WTC11 (cell line): ENCODE measurements at regions not wholly inside any gene's neighbourhood (a gene's known extent, or its start where the extent isn't known, plus 50 kb on each side); places are given as distances from the start of the nearest gene placed in this dataset.

Experiments used
- ATAC-seq: fragments of 200-7000 bp; cut with Tn5 transposase; 2 replicates; pipeline ENCODE4 v1.10.0; 2021; ENCODE audit warnings: mild to moderate bottlenecking, moderate library complexity
- CTCF ChIA-PET: fragments of 300-600 bp; sonication (Branson Sonifier 250); formaldehyde crosslinking; loops from one replicate; lab custom pipeline; 2021; ENCODE audit warnings: antibody characterized with exemption; lab: Charles Lee
- POLR2A ChIA-PET: fragments of 350-600 bp; sonication (Branson Sonifier 250); formaldehyde crosslinking; loops from one replicate; lab custom pipeline; 2021; ENCODE audit warnings: antibody characterized with exemption; lab: Charles Lee
- DNase-seq: peaks from one replicate; pipeline ENCODE4 v3.0.0; 2021; ENCODE audit warnings: low spot score
- H3K27ac Mint-ChIP-seq: 2 replicates; pipeline ENCODE4 v1.8.0; 2021; ENCODE audit warnings: mixed read lengths
- H3K27me3 Mint-ChIP-seq: 2 replicates; pipeline ENCODE4 v1.8.0; 2021; ENCODE audit warnings: low read depth, mild to moderate bottlenecking, moderate library complexity, mixed read lengths
- H3K36me3 Mint-ChIP-seq: 2 replicates; pipeline ENCODE4 v1.8.0; 2021; ENCODE audit warnings: mixed read lengths
- H3K4me1 Mint-ChIP-seq: 2 replicates; pipeline ENCODE4 v1.8.0; 2022; ENCODE audit warnings: mixed read lengths
- H3K4me3 Mint-ChIP-seq: 2 replicates; pipeline ENCODE4 v1.8.0; 2021; ENCODE audit warnings: mild to moderate bottlenecking, moderate library complexity, mixed read lengths
- H3K9me3 Mint-ChIP-seq: 2 replicates; pipeline ENCODE4 v1.8.0; 2021; ENCODE audit warnings: mixed read lengths
- AR ChIP-seq: fragments of 250-450 bp; sonication (Bioruptor Pico); IDR thresholded peaks from 2 replicates; pipeline ENCODE4 v1.9.0; 2021; ENCODE audit warnings: mild to moderate bottlenecking
- ATF3 ChIP-seq: sonication (generic); formaldehyde crosslinking; conservative IDR thresholded peaks from 2 replicates; pipeline ENCODE4 v1.8.1; 2022; ENCODE audit warnings: mild to moderate bottlenecking, missing genetic modification reagents
- CBFB ChIP-seq: sonication (generic); formaldehyde crosslinking; IDR thresholded peaks from 2 replicates; pipeline ENCODE4 v1.8.1; 2022; ENCODE audit warnings: mild to moderate bottlenecking, low read depth, missing genetic modification reagents
- ERG ChIP-seq: fragments of 250-450 bp; sonication (Bioruptor Pico); IDR thresholded peaks from 2 replicates; pipeline ENCODE4 v1.8.0; 2021; ENCODE audit warnings: mild to moderate bottlenecking
- ETV6 ChIP-seq: sonication (generic); formaldehyde crosslinking; IDR thresholded peaks from 2 replicates; pipeline ENCODE4 v1.8.1; 2022; ENCODE audit warnings: mild to moderate bottlenecking, missing genetic modification reagents
- FOXJ3 ChIP-seq: sonication (generic); formaldehyde crosslinking; IDR thresholded peaks from 2 replicates; pipeline ENCODE4 v1.9.0; 2021; ENCODE audit warnings: missing genetic modification reagents, mild to moderate bottlenecking, borderline replicate concordance
- MXD4 ChIP-seq: fragments of 250-450 bp; sonication (Bioruptor Pico); IDR thresholded peaks from 2 replicates; pipeline ENCODE4 v1.8.0; 2021; ENCODE audit warnings: mild to moderate bottlenecking, moderate library complexity, borderline replicate concordance
- NFYB ChIP-seq: sonication (generic); formaldehyde crosslinking; conservative IDR thresholded peaks from 2 replicates; pipeline ENCODE4 v1.8.0; 2022; ENCODE audit warnings: low read depth, missing genetic modification reagents
- PRDM15 ChIP-seq: sonication (generic); formaldehyde crosslinking; IDR thresholded peaks from 2 replicates; pipeline ENCODE4 v1.8.0; 2022; ENCODE audit warnings: missing genetic modification reagents
- RORB ChIP-seq: fragments of 250-450 bp; sonication (Bioruptor Pico); IDR thresholded peaks from 2 replicates; pipeline ENCODE4 v1.9.0; 2021; ENCODE audit warnings: mild to moderate bottlenecking
- ZNF317 ChIP-seq: sonication (generic); formaldehyde crosslinking; IDR thresholded peaks from 2 replicates; pipeline ENCODE4 v1.8.1; 2023; ENCODE audit warnings: low read depth, mild to moderate bottlenecking, moderate library complexity, missing genetic modification reagents, borderline replicate concordance
- ZNF396 ChIP-seq: fragments of 250-450 bp; sonication (Bioruptor Pico); IDR thresholded peaks from 2 replicates; pipeline ENCODE4 v1.8.0; 2021; ENCODE audit warnings: mild to moderate bottlenecking, moderate library complexity, borderline replicate concordance

DNA sequence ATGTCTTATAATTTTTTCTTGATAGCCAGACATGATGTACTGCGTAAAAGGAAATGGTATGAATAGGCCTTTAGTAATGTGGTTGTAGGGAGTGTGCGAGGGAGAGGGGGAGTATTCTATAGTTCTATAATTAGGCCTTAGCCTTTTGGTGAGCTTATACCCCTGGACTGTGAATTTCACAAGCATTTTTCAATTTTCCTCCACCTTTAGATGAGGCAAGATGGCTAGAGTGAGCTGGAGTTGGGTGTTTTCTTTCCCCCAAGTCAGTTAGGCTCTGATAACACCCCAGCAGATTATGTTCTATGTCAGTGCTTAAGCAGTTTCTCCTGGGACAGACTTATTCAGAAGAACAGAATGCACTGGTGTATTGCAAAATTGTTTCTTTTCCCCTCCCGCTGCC is 210.2 kb upstream of the NPY2R start:
- H3K27ac Mint-ChIP-seq: no peak overlapping the region
- H3K9me3 Mint-ChIP-seq: no peaks in the 10 kb centered on the region
- POLR2A ChIA-PET: no interaction called here
- CTCF ChIA-PET: no interaction called here
- DNase-seq (no peak), ATAC-seq (no peak)
- no peak overlapping the region for H3K4me3 Mint-ChIP-seq
- TF ChIP-seq ATF3 (no peak), RORB (no peak), ZNF396 (no peak), AR (CRISPR knock-in tag) (no peak), PRDM15 (CRISPR knock-in tag) (no peak)
- no peaks in the 10 kb centered on the region for H3K36me3 Mint-ChIP-seq
- no peaks in the 10 kb centered on the region for H3K27me3 Mint-ChIP-seq
- H3K4me1 Mint-ChIP-seq: no peaks in the 10 kb centered on the region

DNA sequence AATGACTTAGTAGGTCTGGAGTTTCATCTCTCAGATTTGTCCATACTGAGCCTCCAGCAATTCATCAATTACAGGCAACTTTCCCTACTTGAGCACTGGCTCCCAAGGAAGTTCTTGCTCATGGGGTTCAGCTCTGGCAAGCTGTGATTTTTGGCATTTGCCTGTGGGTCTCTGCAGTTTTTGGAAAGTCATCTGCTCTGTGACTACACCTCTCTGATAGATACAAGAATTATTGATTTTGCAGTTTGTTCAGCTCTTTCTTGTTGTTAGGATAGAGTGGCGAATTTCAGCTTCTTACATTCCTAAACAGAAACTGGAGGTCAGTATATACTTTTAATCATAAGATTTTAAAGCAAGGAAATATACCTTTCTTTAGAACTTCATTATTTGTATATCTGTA is 209.7 kb upstream of the NPY2R start:
- no peak for ATAC-seq
- CTCF ChIA-PET: no interaction called here
- Mint-ChIP-seq H3K27ac (no peak overlapping the region), H3K36me3 (no peaks in the 10 kb centered on the region), H3K4me1 (no peaks in the 10 kb centered on the region), H3K9me3 (no peaks in the 10 kb centered on the region), H3K4me3 (no peak overlapping the region), H3K27me3 (no peaks in the 10 kb centered on the region)
- no peak for TF ChIP-seq ERG (CRISPR knock-in tag)
- no peak for TF ChIP-seq MXD4 (CRISPR knock-in tag)
- TF ChIP-seq CBFB (CRISPR knock-in tag): no peak
- TF ChIP-seq ZNF317 (CRISPR knock-in tag): no peak
- TF ChIP-seq NFYB (CRISPR knock-in tag): no peak
- POLR2A ChIA-PET: no interaction called here
- DNase-seq: no peak

- no peaks in the 10 kb centered on the region for H3K36me3 Mint-ChIP-seq
- H3K27me3 Mint-ChIP-seq: no peaks in the 10 kb centered on the region
- H3K9me3 Mint-ChIP-seq: no peaks in the 10 kb centered on the region
- DNase-seq (no peak), ATAC-seq (no peak)
- no peaks in the 10 kb centered on the region for H3K4me1 Mint-ChIP-seq
- CTCF ChIA-PET: no interaction called here
- no peak overlapping the region for H3K27ac Mint-ChIP-seq
- POLR2A ChIA-PET: no interaction called here
- no peak for TF ChIP-seq ETV6 (CRISPR knock-in tag)
- no peak for TF ChIP-seq FOXJ3 (CRISPR knock-in tag)
- H3K4me3 Mint-ChIP-seq: no peak overlapping the region
These were observed 208.4 kb upstream of the NPY2R start for GRCh38 chr4:154999950-155000578.
